H1 (cell line): ENCODE measurements at regions not wholly inside any gene's neighbourhood (a gene's known extent, or its start where the extent isn't known, plus 50 kb on each side); places are given as distances from the start of the nearest gene placed in this dataset.
"Not testable (repeated sequence)": the region's sequence is repeated elsewhere in the genome, so short reads cannot be mapped to it uniquely, and the experiment has no call there.

Source experiments
- CTCF ChIA-PET: fragments of 300-600 bp; sonication (Branson Sonifier 250); formaldehyde crosslinking; loops from one replicate; lab custom pipeline; 2021; ENCODE audit not compliant: partially characterized antibody; lab: Charles Lee
- POLR2A ChIA-PET: fragments of 300-600 bp; sonication (Branson Sonifier 250); formaldehyde crosslinking; loops from one replicate; lab custom pipeline; 2021; ENCODE audit warnings: inconsistent platforms; ENCODE audit not compliant: partially characterized antibody; lab: Charles Lee
- DNase-seq, 2 experiments: peaks; one replicate each; pipeline versions ENCODE4 v3.0.0 to v3.0.0-alpha.2; 2010 to 2022; ENCODE audit warnings: low spot score in 2 of 2, low read depth in 1 of 2, mixed read lengths in 1 of 2
- FAIRE-seq: peaks from 2 replicates; lab custom pipeline; 2011; peaks lifted over from hg19 to GRCh38; lab: Jason Lieb, UNC
- H2AFZ ChIP-seq: 2 replicates; pipeline ENCODE4 v1.8.1; 2012; ENCODE audit warnings: low read length, inconsistent platforms
- H2AK5ac ChIP-seq: 2 replicates; pipeline ENCODE4 v1.6.1; 2013; ENCODE audit warnings: low read depth, low read length
- H2BK120ac ChIP-seq: replicated peaks from 2 replicates; pipeline ENCODE3; 2013; ENCODE audit warnings: low read depth, low read length, inconsistent platforms
- H2BK12ac ChIP-seq: 2 replicates; pipeline ENCODE4 v1.6.1; 2013; ENCODE audit warnings: low read depth, low read length
- H2BK15ac ChIP-seq: 2 replicates; pipeline ENCODE4 v1.6.1; 2013; ENCODE audit warnings: low read length
- H2BK20ac ChIP-seq: 2 replicates; pipeline ENCODE4 v1.6.1; 2013; ENCODE audit warnings: low read length
- H2BK5ac ChIP-seq: 2 replicates; pipeline ENCODE4 v1.6.1; 2013; ENCODE audit warnings: low read depth, low read length
- H3K14ac ChIP-seq: 2 replicates; pipeline ENCODE4 v1.6.1; 2013; ENCODE audit warnings: inconsistent platforms; ENCODE audit not compliant: insufficient read length
- H3K18ac ChIP-seq: 2 replicates; pipeline ENCODE4 v1.6.1; 2013; ENCODE audit warnings: low read length; ENCODE audit errors: extremely low read depth
- H3K23ac ChIP-seq: 2 replicates; pipeline ENCODE4 v1.6.1; 2013; ENCODE audit warnings: inconsistent platforms; ENCODE audit not compliant: insufficient read length
- H3K23me2 ChIP-seq: 2 replicates; pipeline ENCODE4 v1.6.1; 2013; ENCODE audit warnings: low read depth, low read length
- H3K27ac ChIP-seq: 2 replicates; pipeline ENCODE4 v1.6.1; 2011; ENCODE audit warnings: low read depth, low read length, inconsistent platforms
- H3K27me3 ChIP-seq, 4 experiments: replicated peaks in 1 of 4; 1 replicate in 1 of 4; 2 replicates in 3 of 4; pipeline versions ENCODE4 v1.6.1 to v1.8.1; 2011 to 2013; ENCODE audit warnings: low read length in 3 of 4, mild to moderate bottlenecking in 3 of 4, inconsistent platforms in 2 of 4, mixed read lengths in 2 of 4, moderate library complexity in 1 of 4; ENCODE audit not compliant: control insufficient read depth in 3 of 4, insufficient read depth in 3 of 4; ENCODE audit errors: extremely low read depth in 1 of 4
- H3K36me3 ChIP-seq, 4 experiments: 2 replicates each; pipeline versions ENCODE4 v1.6.1 to v1.8.1; 2011 to 2013; ENCODE audit warnings: mild to moderate bottlenecking in 4 of 4, low read length in 3 of 4, moderate library complexity in 2 of 4, control low read depth in 1 of 4, inconsistent platforms in 1 of 4; ENCODE audit not compliant: insufficient read depth in 4 of 4, control insufficient read depth in 2 of 4
- H3K4ac ChIP-seq: replicated peaks from 2 replicates; pipeline ENCODE3; 2013; ENCODE audit warnings: low read length, low read depth, mixed read lengths, inconsistent platforms; ENCODE audit not compliant: insufficient read length
- H3K4me1 ChIP-seq, 4 experiments: replicated peaks in 1 of 4; 1 replicate in 1 of 4; 2 replicates in 3 of 4; pipeline versions ENCODE4 v1.6.1 to v1.8.1; 2011 to 2013; ENCODE audit warnings: low read length in 3 of 4, inconsistent platforms in 2 of 4, mixed read lengths in 1 of 4; ENCODE audit not compliant: insufficient read depth in 4 of 4, control insufficient read depth in 3 of 4
- H3K4me2 ChIP-seq, 2 experiments: 2 replicates each; pipeline versions ENCODE4 v1.6.1 to v1.8.1; 2011 to 2013; ENCODE audit warnings: low read depth in 2 of 2, low read length in 2 of 2, control low read depth in 1 of 2, inconsistent platforms in 1 of 2, mild to moderate bottlenecking in 1 of 2; ENCODE audit not compliant: insufficient read depth in 1 of 2
- H3K4me3 ChIP-seq, 4 experiments: fragments of 200-600, 300-600 bp in 1 of 4; sonication (generic), shearing (Covaris generic), sonication (Bioruptor Twin) in 1 of 4; 2 replicates each; pipeline versions ENCODE4 v1.5.1 to v1.8.1; 2011 to 2016; ENCODE audit warnings: low read length in 4 of 4, low read depth in 3 of 4, control low read depth in 2 of 4, inconsistent platforms in 2 of 4, mild to moderate bottlenecking in 2 of 4, mixed read lengths in 1 of 4, moderate library complexity in 1 of 4; ENCODE audit not compliant: insufficient read depth in 2 of 4; ENCODE audit errors: extremely low read depth in 1 of 4
- H3K56ac ChIP-seq: replicated peaks from 2 replicates; pipeline ENCODE3; 2013; ENCODE audit warnings: low read depth, mild to moderate bottlenecking, mixed read lengths, low read length, inconsistent platforms; ENCODE audit not compliant: insufficient read length
- H3K79me1 ChIP-seq: 2 replicates; pipeline ENCODE4 v1.6.1; 2013; ENCODE audit warnings: low read depth, low read length, control low read depth
- H3K79me2 ChIP-seq, 2 experiments: 2 replicates each; pipeline versions ENCODE4 v1.6.1 to v1.8.1; 2012 to 2013; ENCODE audit warnings: low read length in 2 of 2, mild to moderate bottlenecking in 2 of 2, inconsistent platforms in 1 of 2; ENCODE audit not compliant: insufficient read depth in 2 of 2, control insufficient read depth in 1 of 2
- H3K9ac ChIP-seq, 4 experiments: replicated peaks in 1 of 4; 1 replicate in 1 of 4; 2 replicates in 3 of 4; pipeline versions ENCODE4 v1.6.1 to v1.8.1; 2011 to 2013; ENCODE audit warnings: low read depth in 3 of 4, low read length in 3 of 4, control low read depth in 2 of 4, mild to moderate bottlenecking in 2 of 4, moderate library complexity in 2 of 4, inconsistent platforms in 1 of 4; ENCODE audit errors: extremely low read depth in 1 of 4
- H3K9me3 ChIP-seq, 2 experiments: 2 replicates each; pipeline versions ENCODE4 v1.6.1 to v1.8.1; 2012 to 2013; ENCODE audit warnings: mild to moderate bottlenecking in 2 of 2, moderate library complexity in 2 of 2, control low read depth in 1 of 2, inconsistent platforms in 1 of 2, low read depth in 1 of 2, low read length in 1 of 2, mixed read lengths in 1 of 2; ENCODE audit not compliant: insufficient read depth in 2 of 2
- H4K20me1 ChIP-seq, 2 experiments: replicated peaks in 1 of 2; 2 replicates each; pipeline versions ENCODE3 to v1.8.1; 2011 to 2013; ENCODE audit warnings: inconsistent platforms in 2 of 2, low read length in 2 of 2, mild to moderate bottlenecking in 1 of 2; ENCODE audit not compliant: insufficient read depth in 2 of 2, control insufficient read depth in 1 of 2
- H4K5ac ChIP-seq: 2 replicates; pipeline ENCODE4 v1.6.1; 2013; ENCODE audit warnings: low read length, low read depth, mixed read lengths, inconsistent platforms; ENCODE audit not compliant: insufficient read length
- H4K8ac ChIP-seq: 2 replicates; pipeline ENCODE4 v1.8.0; 2013; ENCODE audit warnings: mild to moderate bottlenecking, moderate library complexity, low read length, inconsistent platforms; ENCODE audit not compliant: insufficient read depth; ENCODE audit errors: extremely low read depth
- H4K91ac ChIP-seq: replicated peaks from 2 replicates; pipeline ENCODE3; 2013; ENCODE audit warnings: low read length, mixed read lengths, inconsistent platforms; ENCODE audit not compliant: insufficient read length
- WGBS, 2 experiments: shearing (Covaris generic) in 1 of 2; methylation state at CpG; one replicate each; pipeline versions ENCODE4 v1.1.6 to v1.1.7; 2013 to 2015; ENCODE audit warnings: low lambda C conversion rate in 2 of 2, mixed read lengths in 2 of 2, inconsistent platforms in 1 of 2, low coverage in 1 of 2, missing lambda C conversion rate in 1 of 2; ENCODE audit not compliant: insufficient replicate concordance in 2 of 2, insufficient coverage in 1 of 2, insufficient read length in 1 of 2; ENCODE audit errors: extremely low coverage in 1 of 2, missing lambda C conversion rate in 1 of 2; 5-methylcytosine and 5-hydroxymethylcytosine counted together

DNA sequence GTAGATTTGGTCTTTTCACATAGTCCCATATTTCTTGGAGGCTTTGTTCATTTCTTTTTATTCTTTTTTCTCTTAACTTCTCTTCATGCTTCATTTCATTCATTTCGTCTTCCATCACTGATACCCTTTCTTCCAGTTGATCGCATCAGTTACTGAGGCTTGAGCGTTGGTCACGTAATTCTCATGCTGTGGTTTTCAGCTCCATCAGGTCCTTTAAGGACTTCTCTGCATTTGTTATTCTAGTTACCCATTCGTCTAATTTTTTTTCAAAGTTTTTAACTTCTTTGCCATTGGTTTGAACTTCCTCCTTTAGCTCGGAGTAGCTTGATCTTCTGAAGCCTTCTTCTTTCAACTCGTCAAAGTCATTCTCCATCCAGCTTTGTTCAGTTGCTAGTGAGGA, 387.6 kb upstream of the ZMIZ1 start:
- H3K9me3 ChIP-seq = peaks cover 15 to 18% of the 10 kb centered on the region in 2 experiments
- H4K20me1 ChIP-seq, H3K4me1 ChIP-seq, H3K79me2 ChIP-seq, H3K4ac ChIP-seq, DNase-seq, H3K27me3 ChIP-seq, H2AFZ ChIP-seq, H4K8ac ChIP-seq, H3K79me1 ChIP-seq, H3K14ac ChIP-seq, H3K4me2 ChIP-seq, H2BK12ac ChIP-seq, H3K56ac ChIP-seq, H3K4me3 ChIP-seq, H3K27ac ChIP-seq, H3K9ac ChIP-seq, H3K23me2 ChIP-seq, H4K5ac ChIP-seq, H2BK5ac ChIP-seq, H2BK15ac ChIP-seq, H3K23ac ChIP-seq, H3K18ac ChIP-seq, H2AK5ac ChIP-seq, POLR2A ChIA-PET, FAIRE-seq, H2BK20ac ChIP-seq, H2BK120ac ChIP-seq, H4K91ac ChIP-seq, H3K36me3 ChIP-seq: not testable (repeated sequence)
- CTCF ChIA-PET = interaction anchor here (0.8 kb wide), 1 partner anchor 16 kb away, joined by 4 read pairs; no protein-coding TSS in a partner anchor
- 97% methylated on average over 7 of the region's 7 CpGs; no CpG with 5 or more reads in 1 of the 2 experiments for WGBS, 2 experiments

DNA sequence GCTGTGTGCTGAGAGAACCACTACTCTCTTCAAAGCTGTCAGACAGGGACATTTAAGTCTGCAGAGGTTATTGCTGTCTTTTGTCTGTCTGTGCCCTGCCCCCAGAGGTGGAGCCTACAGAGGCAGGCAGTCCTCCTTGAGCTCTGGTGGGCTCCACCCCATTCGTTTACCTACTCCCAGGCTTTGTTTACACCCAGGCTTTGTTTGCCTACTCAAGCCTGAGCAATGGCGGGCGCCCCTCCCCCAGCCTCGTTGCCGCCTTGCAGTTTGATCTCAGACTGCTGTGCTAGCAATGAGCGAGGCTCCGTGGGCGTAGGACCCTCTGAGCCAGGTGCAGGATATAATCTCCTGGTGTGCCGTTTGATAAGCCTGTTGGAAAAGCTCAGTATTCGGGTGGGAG, 386.8 kb upstream of the ZMIZ1 start:
- H3K4me2 ChIP-seq, H3K79me2 ChIP-seq, H2BK120ac ChIP-seq, H3K4me1 ChIP-seq, H3K4ac ChIP-seq, H3K36me3 ChIP-seq, H2AFZ ChIP-seq, H4K8ac ChIP-seq, H2BK12ac ChIP-seq, H4K20me1 ChIP-seq, H4K5ac ChIP-seq, H3K14ac ChIP-seq, H2BK15ac ChIP-seq, H3K18ac ChIP-seq, H3K27ac ChIP-seq, POLR2A ChIA-PET, FAIRE-seq, H3K79me1 ChIP-seq, H3K56ac ChIP-seq, H3K23me2 ChIP-seq, H4K91ac ChIP-seq, H2BK20ac ChIP-seq, H2BK5ac ChIP-seq, H3K9ac ChIP-seq, H3K23ac ChIP-seq, H3K27me3 ChIP-seq, DNase-seq, H3K4me3 ChIP-seq, H2AK5ac ChIP-seq: not testable (repeated sequence)
- CTCF ChIA-PET = interaction anchor here (0.6 to 0.8 kb wide), 2 partner anchors 17 to 152 kb away, joined by 4 read pairs; no protein-coding TSS in a partner anchor
- 74% methylated on average over 3 of the region's 10 CpGs; no CpG with 5 or more reads in 1 of the 2 experiments for WGBS, 2 experiments
- H3K9me3 ChIP-seq = peaks cover 15 to 18% of the 10 kb centered on the region in 2 experiments
